ENCODE measurements at regions not wholly inside any gene's neighbourhood (a gene's known extent, or its start where the extent isn't known, plus 50 kb on each side); places are given as distances from the start of the nearest gene placed in this dataset.
"Not testable (repeated sequence)": the region's sequence is repeated elsewhere in the genome, so short reads cannot be mapped to it uniquely, and the experiment has no call there.

DNA sequence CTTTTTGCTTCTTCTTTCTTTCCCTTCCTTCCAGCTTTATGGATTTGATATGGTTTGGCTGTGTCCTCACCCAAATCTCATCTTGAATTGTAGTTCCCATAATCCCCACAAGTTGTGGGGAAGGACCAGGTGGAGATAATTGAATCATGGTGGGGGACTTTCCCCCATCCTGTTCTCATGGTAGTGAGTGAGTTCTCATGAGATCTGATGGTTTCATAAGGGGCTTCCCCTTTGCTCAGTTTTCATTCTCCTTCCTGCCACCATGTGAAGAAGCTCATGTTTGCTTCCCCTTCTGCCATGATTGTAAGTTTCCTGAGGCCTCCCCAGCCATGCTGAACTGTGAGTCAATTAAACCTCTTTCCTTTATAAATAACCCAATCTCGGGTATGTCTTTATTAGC, 178.3 kb upstream of the GLRA1 start:
- peaks cover 12% of the 10 kb centered on the region for H3K9me3 Mint-ChIP-seq (ENCODE audit: low read depth)
- CTCF ChIA-PET: interaction anchor here (1.0 kb wide), 1 partner anchor 12 kb away, joined by 3 read pairs; no protein-coding TSS in a partner anchor
- ATAC-seq: peak; percentile 53
- H3K27me3 Mint-ChIP-seq; intact Hi-C loops (cut with DNase I, micrococcal nuclease); POLR2A ChIA-PET; H3K4me3 Mint-ChIP-seq; H3K36me3 Mint-ChIP-seq (ENCODE audit: low read depth); H3K27ac Mint-ChIP-seq; DNase-seq; H3K4me1 Mint-ChIP-seq: not testable (repeated sequence)

DNA sequence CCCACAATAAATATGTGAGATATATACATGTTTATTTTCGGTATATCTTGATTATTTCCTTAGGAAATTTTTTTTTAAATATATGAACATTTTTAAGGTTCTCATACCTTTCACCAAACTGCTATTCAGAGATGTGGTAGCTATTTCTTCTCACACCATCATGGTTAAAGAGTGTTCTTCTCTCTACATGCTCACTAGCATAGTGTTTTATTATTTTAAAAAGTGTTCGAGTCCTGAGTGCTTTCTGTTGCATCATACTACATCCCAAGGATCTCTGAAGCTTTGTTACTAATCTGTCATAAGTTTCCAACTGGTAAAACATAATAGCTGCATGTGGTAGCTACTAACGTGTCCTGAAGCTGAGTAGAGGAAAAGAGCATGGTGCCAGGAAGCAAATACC, 177.4 kb upstream of the GLRA1 start:
- ChIA-PET POLR2A (no interaction called here), CTCF (interaction anchor here (0.5 to 1.0 kb wide), 3 partner anchors 13 to 1573 kb away, joined by 3 read pairs; no protein-coding TSS in a partner anchor)
- H3K27ac Mint-ChIP-seq: no peak overlapping the region
- peaks cover 12% of the 10 kb centered on the region for H3K9me3 Mint-ChIP-seq (ENCODE audit: low read depth)
- H3K4me1 Mint-ChIP-seq: peaks cover 4% of the 10 kb centered on the region
- peaks cover 8% of the 10 kb centered on the region for H3K27me3 Mint-ChIP-seq
- intact Hi-C loops (cut with DNase I, micrococcal nuclease): no loop called here
- H3K4me3 Mint-ChIP-seq: no peak overlapping the region
- no peaks in the 10 kb centered on the region for H3K36me3 Mint-ChIP-seq (ENCODE audit: low read depth)
- DNase-seq (no peak), ATAC-seq (no peak)

DNA sequence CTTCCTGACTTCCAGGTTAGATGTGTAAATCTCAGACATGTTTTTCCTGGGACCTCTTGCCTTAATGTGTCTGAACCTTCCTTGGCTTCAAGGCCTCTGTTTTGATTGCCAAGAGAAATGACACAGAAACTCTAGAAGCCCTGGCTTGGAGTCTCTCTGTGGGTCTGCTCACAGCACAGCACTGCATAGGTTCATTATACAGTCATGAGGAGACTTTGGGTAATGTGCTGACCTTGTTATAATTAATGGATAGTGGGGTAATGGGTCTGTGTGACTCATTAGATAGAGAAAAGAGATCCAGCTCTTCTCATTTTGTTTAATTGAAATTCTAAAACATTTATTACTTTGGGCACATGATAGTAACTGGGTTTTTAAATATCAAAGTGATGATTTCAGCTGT, 175.8 kb upstream of the GLRA1 start:
- H3K27ac Mint-ChIP-seq: no peak overlapping the region
- intact Hi-C loops (cut with DNase I, micrococcal nuclease): no loop called here
- H3K4me3 Mint-ChIP-seq: no peak overlapping the region
- DNase-seq (no peak), ATAC-seq (no peak)
- no peaks in the 10 kb centered on the region for H3K36me3 Mint-ChIP-seq (ENCODE audit: low read depth)
- H3K4me1 Mint-ChIP-seq: peaks cover 5% of the 10 kb centered on the region
- peaks cover 12% of the 10 kb centered on the region for H3K9me3 Mint-ChIP-seq (ENCODE audit: low read depth)
- H3K27me3 Mint-ChIP-seq: peaks cover 8% of the 10 kb centered on the region
- ChIA-PET CTCF (interaction anchor here (0.6 kb wide), 1 partner anchor 24 kb away, joined by 3 read pairs; no protein-coding TSS in a partner anchor), POLR2A (no interaction called here)

DNA sequence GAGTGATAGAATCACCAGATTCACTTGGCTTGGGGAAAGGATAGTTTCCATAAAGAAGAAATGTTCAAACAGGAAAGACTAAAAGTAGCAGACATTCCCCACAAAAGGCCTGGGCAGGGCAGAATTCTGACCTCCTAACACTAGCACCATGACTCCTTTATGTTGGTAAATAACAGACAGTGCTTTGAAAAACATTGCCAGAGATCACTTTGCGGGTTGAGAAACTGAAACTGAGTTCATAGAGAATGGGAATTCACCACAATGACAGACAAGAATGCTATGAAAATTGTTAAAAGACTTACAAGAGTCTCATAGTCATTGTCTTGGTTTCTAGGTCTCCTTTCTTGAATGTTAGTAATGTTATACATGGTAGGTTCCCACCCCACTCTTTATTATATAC, 172.5 kb upstream of the GLRA1 start:
- Mint-ChIP-seq H3K4me3 (no peak overlapping the region), H3K36me3 (ENCODE audit: low read depth) (no peaks in the 10 kb centered on the region), H3K4me1 (peaks cover 5% of the 10 kb centered on the region), H3K27me3 (peaks cover 3% of the 10 kb centered on the region), H3K27ac (no peak overlapping the region), H3K9me3 (ENCODE audit: low read depth) (peaks cover 4% of the 10 kb centered on the region)
- ChIA-PET POLR2A (no interaction called here), CTCF (no interaction called here)
- DNase-seq: no peak
- intact Hi-C loops (cut with DNase I, micrococcal nuclease): no loop called here
- ATAC-seq: peak; percentile 68

- intact Hi-C loops (cut with DNase I, micrococcal nuclease): no loop called here
- H3K9me3 Mint-ChIP-seq (ENCODE audit: low read depth): no peaks in the 10 kb centered on the region
- no peak for DNase-seq
- ATAC-seq: no peak
- CTCF ChIA-PET: interaction anchor here (0.7 to 1.6 kb wide), 3 partner anchors 10 to 282 kb away, joined by 3 to 5 read pairs (median 3); no protein-coding TSS in a partner anchor
- H3K4me1 Mint-ChIP-seq: peaks cover 5% of the 10 kb centered on the region
- POLR2A ChIA-PET: no interaction called here
- no peaks in the 10 kb centered on the region for H3K36me3 Mint-ChIP-seq (ENCODE audit: low read depth)
- H3K27me3 Mint-ChIP-seq: no peaks in the 10 kb centered on the region
- H3K27ac Mint-ChIP-seq: no peak overlapping the region
- no peak overlapping the region for H3K4me3 Mint-ChIP-seq
These were observed 170.1 kb upstream of the GLRA1 start for GRCh38 chr5:152094716-152095115.

GRCh38 chr5:152094060-152094459, 169.4 kb upstream of the GLRA1 start:
- H3K27me3 Mint-ChIP-seq: no peaks in the 10 kb centered on the region
- DNase-seq (no peak), ATAC-seq (no peak)
- H3K4me1 Mint-ChIP-seq: peaks cover 5% of the 10 kb centered on the region
- no peaks in the 10 kb centered on the region for H3K9me3 Mint-ChIP-seq (ENCODE audit: low read depth)
- ChIA-PET POLR2A (no interaction called here), CTCF (interaction anchor here (0.7 to 1.6 kb wide), 2 partner anchors 9 to 52 kb away, joined by 3 to 5 read pairs; no protein-coding TSS in a partner anchor)
- intact Hi-C loops (cut with DNase I, micrococcal nuclease): no loop called here
- H3K4me3 Mint-ChIP-seq: no peak overlapping the region
- H3K27ac Mint-ChIP-seq: no peak overlapping the region
- H3K36me3 Mint-ChIP-seq (ENCODE audit: low read depth): no peaks in the 10 kb centered on the region

- Mint-ChIP-seq H3K27ac (no peak overlapping the region), H3K9me3 (ENCODE audit: low read depth) (no peaks in the 10 kb centered on the region), H3K36me3 (ENCODE audit: low read depth) (no peaks in the 10 kb centered on the region), H3K4me1 (peaks cover 5% of the 10 kb centered on the region), H3K4me3 (no peak overlapping the region), H3K27me3 (no peaks in the 10 kb centered on the region)
- POLR2A ChIA-PET: no interaction called here
- CTCF ChIA-PET: no interaction called here
- DNase-seq (no peak), ATAC-seq (peak; percentile 61)
- intact Hi-C loops (cut with DNase I, micrococcal nuclease): no loop called here
These were observed 167.9 kb upstream of the GLRA1 start for GRCh38 chr5:152092580-152092979.

- no peak for DNase-seq
- Mint-ChIP-seq H3K4me3 (no peak overlapping the region), H3K27ac (no peak overlapping the region), H3K9me3 (ENCODE audit: low read depth) (no peaks in the 10 kb centered on the region), H3K27me3 (no peaks in the 10 kb centered on the region), H3K4me1 (no peaks in the 10 kb centered on the region), H3K36me3 (ENCODE audit: low read depth) (no peaks in the 10 kb centered on the region)
- ChIA-PET CTCF (interaction anchor here (0.7 kb wide), 1 partner anchor 730 kb away, joined by 3 read pairs; no protein-coding TSS in a partner anchor), POLR2A (no interaction called here)
- no peak for ATAC-seq
- intact Hi-C loops (cut with DNase I, micrococcal nuclease): no loop called here
These were observed 165.0 kb upstream of the GLRA1 start for GRCh38 chr5:152089644-152090043.

DNA sequence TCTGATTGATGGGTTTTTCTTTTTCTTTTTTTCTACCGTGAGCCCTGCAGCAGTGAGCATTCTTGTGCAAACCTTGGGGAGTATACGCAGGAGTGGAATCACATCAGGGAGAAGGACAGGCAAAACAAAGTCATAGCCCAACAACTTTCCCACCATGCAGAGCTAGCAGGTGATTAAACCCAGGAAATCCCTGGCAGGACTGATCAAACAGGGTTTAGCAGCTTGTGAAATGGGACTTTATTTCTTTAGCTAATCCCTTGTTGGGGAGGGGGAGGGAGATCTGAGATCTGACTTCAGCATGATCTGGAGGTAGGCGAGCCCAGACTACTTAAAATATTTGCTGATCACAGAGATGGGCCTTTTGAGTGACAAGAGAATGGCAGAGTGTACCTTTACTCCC, 162.0 kb upstream of the GLRA1 start:
- H3K4me1 Mint-ChIP-seq: no peaks in the 10 kb centered on the region
- H3K9me3 Mint-ChIP-seq (ENCODE audit: low read depth): no peaks in the 10 kb centered on the region
- no peak overlapping the region for H3K27ac Mint-ChIP-seq
- intact Hi-C loops (cut with DNase I, micrococcal nuclease): no loop called here
- no peak for ATAC-seq
- CTCF ChIA-PET: no interaction called here
- no peak overlapping the region for H3K4me3 Mint-ChIP-seq
- H3K36me3 Mint-ChIP-seq (ENCODE audit: low read depth): no peaks in the 10 kb centered on the region
- no peak for DNase-seq
- POLR2A ChIA-PET: no interaction called here
- no peaks in the 10 kb centered on the region for H3K27me3 Mint-ChIP-seq

GRCh38 chr5:152084476-152084875, 159.8 kb upstream of the GLRA1 start:
- CTCF ChIA-PET: interaction anchor here (0.6 to 1.3 kb wide), 2 partner anchors 9 to 10 kb away, joined by 3 to 5 read pairs; no protein-coding TSS in a partner anchor
- Mint-ChIP-seq H3K27me3 (no peaks in the 10 kb centered on the region), H3K4me1 (no peaks in the 10 kb centered on the region), H3K9me3 (ENCODE audit: low read depth) (no peaks in the 10 kb centered on the region), H3K36me3 (ENCODE audit: low read depth) (no peaks in the 10 kb centered on the region), H3K4me3 (no peak overlapping the region), H3K27ac (no peak overlapping the region)
- no peak for DNase-seq
- POLR2A ChIA-PET: no interaction called here
- no peak for ATAC-seq
- intact Hi-C loops (cut with DNase I, micrococcal nuclease): no loop called here

- no peaks in the 10 kb centered on the region for H3K27me3 Mint-ChIP-seq
- H3K36me3 Mint-ChIP-seq (ENCODE audit: low read depth): no peaks in the 10 kb centered on the region
- ChIA-PET CTCF (no interaction called here), POLR2A (no interaction called here)
- ATAC-seq (no peak), DNase-seq (no peak)
- no peak overlapping the region for H3K27ac Mint-ChIP-seq
- no peaks in the 10 kb centered on the region for H3K9me3 Mint-ChIP-seq (ENCODE audit: low read depth)
- H3K4me3 Mint-ChIP-seq: no peak overlapping the region
- H3K4me1 Mint-ChIP-seq: no peaks in the 10 kb centered on the region
- intact Hi-C loops (cut with DNase I, micrococcal nuclease): no loop called here
These were observed 158.6 kb upstream of the GLRA1 start for GRCh38 chr5:152083231-152083630.

DNA sequence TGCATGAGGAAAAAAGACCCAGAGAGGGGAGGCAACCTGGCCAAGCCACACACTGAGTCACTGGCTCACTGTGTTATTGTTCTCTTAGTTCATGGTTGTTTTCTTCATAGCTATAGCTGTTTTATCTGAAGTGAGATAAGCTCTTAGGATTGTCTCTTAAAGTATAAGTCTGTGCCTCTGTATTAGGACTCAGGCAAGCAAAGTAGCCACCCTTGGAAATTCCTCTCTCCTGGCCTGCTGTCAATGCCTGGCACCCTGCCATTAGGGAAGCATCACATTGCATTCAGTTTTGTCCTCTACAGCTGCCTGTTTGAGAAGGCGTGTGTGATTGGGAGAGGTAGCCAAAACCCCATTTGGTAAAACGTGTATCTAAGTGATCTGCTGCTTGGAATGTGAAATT, 147.4 kb upstream of the GLRA1 start:
- no peak overlapping the region for H3K4me3 Mint-ChIP-seq
- no peaks in the 10 kb centered on the region for H3K9me3 Mint-ChIP-seq (ENCODE audit: low read depth)
- no peaks in the 10 kb centered on the region for H3K4me1 Mint-ChIP-seq
- ChIA-PET CTCF (no interaction called here), POLR2A (no interaction called here)
- DNase-seq: no peak
- intact Hi-C loops (cut with DNase I, micrococcal nuclease): no loop called here
- no peak overlapping the region for H3K27ac Mint-ChIP-seq
- H3K27me3 Mint-ChIP-seq: peaks cover 3% of the 10 kb centered on the region
- ATAC-seq: no peak
- H3K36me3 Mint-ChIP-seq (ENCODE audit: low read depth): no peaks in the 10 kb centered on the region

GRCh38 chr5:152070591-152070990, 145.9 kb upstream of the GLRA1 start:
- Mint-ChIP-seq H3K4me1 (no peaks in the 10 kb centered on the region), H3K27me3 (peaks cover 3% of the 10 kb centered on the region), H3K27ac (no peak overlapping the region), H3K4me3 (no peak overlapping the region), H3K36me3 (ENCODE audit: low read depth) (no peaks in the 10 kb centered on the region), H3K9me3 (ENCODE audit: low read depth) (no peaks in the 10 kb centered on the region)
- intact Hi-C loops (cut with DNase I, micrococcal nuclease): no loop called here
- ATAC-seq (no peak), DNase-seq (no peak)
- ChIA-PET CTCF (interaction anchor here (0.6 to 0.7 kb wide), 2 partner anchors 73 to 510 kb away, joined by 3 read pairs; no protein-coding TSS in a partner anchor), POLR2A (no interaction called here)

All from activated CD4-positive, alpha-beta T cell treated with anti-CD3 and anti-CD28 coated beads for 36 hours (primary cell).